ENCODE measurements at regions not wholly inside any gene's neighbourhood (a gene's known extent, or its start where the extent isn't known, plus 50 kb on each side); places are given as distances from the start of the nearest gene placed in this dataset.

DNA sequence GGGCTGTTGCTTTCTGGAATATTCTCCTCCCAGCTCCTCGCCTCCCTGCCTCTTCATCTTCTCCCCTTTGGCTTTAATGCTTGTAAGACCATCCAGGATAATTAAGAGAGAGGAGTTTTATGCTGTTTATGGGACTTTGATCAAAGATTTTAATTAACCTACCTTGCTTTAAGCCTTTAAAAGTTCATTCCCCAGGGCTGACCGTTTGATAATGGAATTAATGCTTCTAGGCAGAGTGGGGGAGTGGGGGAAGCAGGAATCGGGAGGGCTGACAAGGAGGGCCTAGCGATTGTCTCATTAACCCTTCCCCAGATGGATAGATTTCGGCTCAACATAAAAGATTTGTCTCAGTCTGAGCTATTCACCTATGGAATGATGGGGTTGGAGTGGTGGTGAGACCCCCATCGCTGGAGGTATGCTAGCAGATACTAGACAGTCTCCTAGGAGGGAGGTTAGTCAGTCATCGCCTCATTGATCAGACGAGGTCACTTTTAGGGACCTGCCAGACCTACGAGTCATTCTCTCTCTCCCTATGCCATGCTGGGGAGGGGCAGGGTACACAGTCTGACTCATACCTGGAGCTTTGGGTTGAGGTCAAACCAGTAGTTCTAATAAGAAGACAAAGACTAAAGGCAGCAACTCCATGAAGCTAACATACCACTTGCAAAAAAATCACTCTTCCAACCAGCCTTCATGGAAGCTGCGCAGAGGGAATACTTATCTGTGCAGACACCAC, 236.6 kb upstream of the NLRP1 start:
- DNase-seq (ENCODE audit: low spot score) = no peak

DNA sequence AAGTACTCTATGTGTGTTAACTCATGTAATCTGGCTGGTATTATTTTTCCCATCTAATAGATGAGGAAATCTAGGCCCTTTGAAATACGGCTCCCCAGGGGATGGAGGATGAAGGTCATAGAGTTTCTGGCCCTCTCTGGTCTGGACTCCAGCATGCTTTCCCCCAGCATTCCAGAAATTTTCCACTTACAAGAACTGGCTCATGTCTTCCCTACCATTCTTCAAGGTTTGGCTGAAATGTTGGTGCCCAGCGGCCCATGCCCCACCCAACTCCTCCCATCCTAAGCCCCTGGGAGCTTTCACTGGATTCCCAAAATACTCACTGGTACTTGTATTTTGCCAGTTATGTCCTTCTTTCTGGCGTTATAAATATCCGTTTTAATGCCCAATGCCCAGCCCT, 237.5 kb upstream of the NLRP1 start:
- no peak for DNase-seq (ENCODE audit: low spot score)

DNA sequence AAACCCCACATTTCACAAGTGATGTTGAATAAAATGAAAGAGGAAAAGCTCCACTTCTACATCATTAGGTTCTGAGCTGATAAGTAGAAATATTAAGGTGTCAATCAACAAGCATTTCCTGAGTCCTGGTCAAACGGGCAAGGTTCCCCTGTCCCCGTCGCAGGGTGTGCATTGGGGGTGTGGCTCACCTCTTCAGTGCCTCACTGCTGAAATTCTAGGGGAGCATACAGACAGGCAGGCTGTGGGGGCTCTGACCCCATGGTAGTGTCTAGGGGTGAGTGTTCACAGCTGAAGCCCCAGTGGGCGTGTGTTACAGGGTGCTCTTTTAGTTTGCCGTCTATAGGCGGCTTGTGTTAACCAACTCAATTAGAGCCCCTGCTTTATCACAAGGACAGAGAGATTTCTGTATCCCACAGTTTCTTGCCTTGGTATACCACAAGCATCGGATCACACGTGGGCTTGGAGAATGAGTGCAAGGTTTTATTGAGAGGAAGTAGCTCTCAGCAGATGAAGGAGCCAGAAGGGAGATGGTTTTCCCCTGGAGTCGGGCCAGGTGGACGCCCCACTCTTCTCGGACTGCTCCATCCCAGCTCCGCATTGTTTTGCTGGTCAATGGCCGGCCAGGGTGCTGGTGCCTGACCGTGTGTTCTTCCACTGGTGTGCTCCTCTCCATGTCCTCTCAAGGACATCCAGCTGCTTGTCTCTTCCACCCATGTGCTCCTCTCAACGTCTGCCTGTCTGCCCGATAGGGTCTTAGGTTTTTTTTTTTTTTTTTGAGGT, 238.2 kb upstream of the NLRP1 start:
- DNase-seq (ENCODE audit: low spot score) = no peak

DNA sequence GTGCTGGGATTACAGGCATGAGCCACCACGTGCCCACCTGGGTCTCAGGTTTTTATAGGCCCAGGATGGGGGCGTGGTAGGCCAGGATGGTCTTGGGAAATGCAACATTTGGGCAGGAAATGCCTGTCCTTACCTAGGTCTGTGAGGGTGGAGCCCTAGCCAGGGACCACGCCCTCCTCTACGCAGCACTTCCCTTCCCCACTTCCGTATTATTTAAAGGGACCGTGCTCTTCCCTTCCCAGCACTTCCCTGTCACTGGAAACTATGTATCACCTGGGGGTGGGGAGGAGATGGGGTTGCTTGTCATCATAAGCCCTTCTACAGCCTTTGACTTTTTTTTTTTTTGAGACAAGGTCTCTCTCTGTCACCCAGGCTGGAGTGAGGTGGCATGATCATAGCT, 238.9 kb upstream of the NLRP1 start:
- no peak for DNase-seq (ENCODE audit: low spot score)

DNA sequence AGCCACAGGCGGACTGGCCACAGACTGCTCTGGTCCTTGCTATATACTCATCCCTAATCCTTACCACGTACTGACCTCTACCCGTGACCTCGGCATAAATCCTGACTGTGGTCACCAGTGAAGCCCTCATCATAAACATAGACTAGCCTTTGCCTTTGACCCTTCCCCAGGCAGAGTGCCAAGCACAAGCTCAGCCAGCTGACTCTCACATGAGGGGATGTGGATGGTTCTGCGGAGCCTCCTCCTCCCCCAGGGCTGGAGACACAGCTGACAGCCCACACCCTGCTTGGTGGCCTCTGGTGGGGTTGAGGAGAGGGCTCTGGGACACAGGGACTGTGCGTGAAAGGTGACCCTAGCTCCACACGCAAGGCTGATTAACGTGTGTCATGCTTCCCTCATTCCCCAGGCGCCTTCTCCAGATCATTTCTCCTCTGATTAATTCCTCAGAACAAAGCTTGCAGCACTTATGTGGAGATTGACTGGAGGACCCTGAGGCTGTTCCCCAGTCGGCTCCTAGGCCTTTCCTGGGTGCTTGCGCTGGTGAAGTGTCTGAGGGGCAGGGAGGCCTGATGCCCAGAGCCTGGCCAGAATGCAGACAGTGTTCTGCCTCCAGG, 241.5 kb upstream of the NLRP1 start:
- no peak for DNase-seq (ENCODE audit: low spot score)

DNA sequence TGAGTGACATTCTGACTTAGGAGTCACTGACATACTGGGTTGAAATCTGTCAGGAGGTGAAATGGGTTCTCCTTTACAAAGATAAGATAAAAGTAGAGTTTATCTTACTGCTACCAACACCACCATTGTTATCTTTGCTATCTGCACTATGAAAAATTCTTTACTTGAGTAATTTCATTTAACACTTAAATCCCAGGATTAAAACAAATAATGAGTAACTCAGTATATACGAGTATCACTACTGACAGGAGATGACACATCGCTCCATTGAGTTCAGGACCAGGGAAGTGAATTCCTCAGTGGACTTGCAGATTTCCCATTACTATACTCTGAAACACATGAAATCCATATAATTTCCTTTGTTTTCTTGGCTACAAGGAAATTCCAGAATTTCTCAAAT, 242.1 kb upstream of the NLRP1 start:
- no peak for DNase-seq (ENCODE audit: low spot score)

DNA sequence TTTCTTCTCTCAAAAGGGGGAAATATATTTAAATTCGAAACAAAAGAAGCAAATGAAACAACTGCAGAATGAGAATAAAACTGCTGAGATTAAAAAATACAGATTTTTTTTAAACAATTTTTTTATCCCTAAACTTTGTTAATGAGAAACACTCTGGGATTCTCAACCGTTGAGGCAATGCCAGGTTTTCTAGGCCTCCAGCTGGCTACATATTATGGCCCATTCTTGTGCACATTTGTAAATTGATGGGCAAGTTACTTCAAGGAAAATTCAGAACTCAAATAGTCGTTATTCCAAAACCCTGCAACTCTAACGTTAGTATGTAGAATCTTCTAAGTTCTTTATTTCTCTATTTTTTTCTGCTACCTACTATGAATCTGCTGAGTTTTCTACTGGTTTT, 239.3 kb upstream of the WSCD1 start:
- no peak for DNase-seq (ENCODE audit: low spot score)

DNA sequence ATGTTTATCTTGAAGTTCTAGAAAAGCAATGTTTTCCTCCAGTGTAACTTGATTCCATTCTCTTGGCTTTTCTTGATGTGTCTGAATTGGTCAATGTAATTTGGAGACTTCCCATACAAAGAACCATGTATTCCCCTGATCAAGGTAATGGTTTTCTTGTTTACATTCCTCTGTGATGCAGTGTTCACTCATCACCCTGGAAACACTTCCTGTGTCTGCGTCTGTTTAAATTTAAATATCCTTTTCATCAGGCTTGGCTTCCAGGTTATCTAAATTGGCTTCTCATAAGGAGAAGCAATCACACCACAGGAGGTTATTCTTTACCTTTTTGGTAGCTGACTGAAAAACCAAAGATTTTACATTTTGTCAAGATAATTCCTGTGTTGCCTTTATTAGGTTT, 237.3 kb upstream of the WSCD1 start:
- DNase-seq (ENCODE audit: low spot score) = no peak

DNA sequence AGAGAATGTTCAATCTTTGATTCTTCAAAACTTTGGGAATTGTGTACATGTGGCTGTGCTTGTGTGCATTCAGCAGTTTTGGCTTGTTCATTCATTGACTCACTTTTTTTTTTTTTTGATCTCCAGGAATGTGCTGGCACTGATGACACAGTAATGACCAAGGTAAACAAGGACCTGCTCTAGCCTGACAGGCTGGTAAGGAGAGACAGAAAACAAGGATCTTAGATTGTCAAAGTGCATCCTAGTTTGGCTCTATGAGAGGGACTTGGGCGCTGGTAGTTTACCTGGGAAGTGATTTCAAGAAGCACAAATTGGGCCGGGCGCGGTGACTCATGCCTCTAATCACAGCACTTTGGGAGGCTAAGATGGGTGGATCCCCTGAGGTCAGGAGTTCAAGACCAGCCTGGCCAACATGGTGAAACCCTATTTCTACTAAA, 233.1 kb upstream of the WSCD1 start:
- DNase-seq (ENCODE audit: low spot score) = no peak

DNA sequence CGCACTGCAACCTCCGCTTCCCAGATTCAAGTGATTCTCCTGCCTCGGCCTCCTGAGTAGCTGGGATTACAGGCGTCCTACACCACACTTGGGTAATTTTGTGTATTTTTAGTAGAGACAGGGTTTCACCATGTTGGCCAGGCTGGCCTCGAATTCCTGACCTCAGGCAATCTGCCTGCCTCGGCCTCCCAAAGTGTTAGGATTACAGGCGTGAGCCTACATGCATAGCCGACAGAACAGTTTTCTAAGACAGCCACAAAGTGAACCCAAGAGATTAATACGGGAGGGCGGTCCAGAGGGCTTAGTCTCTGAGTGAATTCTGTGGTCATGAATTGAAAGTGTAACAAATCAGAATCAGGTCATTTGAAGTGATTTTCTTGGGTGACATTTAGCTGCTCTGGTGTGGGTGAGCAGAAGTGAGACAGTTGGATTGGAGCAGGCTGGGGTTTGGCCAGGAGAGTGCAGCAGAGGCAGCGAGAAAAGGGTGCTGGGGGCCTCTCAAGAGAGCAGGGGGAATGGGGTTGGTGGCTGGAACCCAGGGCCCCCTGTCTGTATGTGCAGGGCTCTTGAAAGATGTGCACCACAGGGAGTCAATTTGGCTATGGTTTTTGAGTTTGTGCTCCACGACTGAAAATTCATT, 231.4 kb upstream of the WSCD1 start:
- DNase-seq (ENCODE audit: low spot score) = no peak

DNA sequence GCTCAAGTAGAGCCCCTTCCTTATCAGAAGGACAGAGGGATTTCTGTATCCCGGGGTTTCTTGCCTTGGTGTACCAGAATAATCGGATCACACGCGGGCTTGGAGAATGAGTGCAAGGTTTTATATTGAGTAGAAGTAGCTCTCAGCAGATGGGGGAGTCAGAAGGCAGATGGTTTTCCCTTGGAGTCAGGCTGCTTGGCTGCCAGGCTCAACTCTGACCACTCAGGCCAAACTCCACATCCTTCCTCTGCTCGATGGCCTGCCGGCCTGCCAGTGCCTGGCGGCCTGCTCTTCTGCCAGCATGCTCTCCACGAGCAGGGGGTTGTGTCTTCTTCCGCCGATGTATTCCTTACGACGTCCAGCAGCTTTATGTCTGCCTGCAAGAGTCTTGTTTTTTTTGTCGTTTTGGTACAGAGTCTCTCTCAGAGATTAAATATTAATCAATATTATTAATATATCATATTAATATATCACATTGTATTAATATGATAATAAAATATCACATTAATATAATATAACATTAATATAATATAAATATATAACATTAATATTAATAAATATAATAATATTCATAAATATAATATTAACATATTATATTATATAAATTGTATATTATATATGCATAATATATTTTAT, 229.2 kb upstream of the WSCD1 start:
- no peak for DNase-seq (ENCODE audit: low spot score)

DNA sequence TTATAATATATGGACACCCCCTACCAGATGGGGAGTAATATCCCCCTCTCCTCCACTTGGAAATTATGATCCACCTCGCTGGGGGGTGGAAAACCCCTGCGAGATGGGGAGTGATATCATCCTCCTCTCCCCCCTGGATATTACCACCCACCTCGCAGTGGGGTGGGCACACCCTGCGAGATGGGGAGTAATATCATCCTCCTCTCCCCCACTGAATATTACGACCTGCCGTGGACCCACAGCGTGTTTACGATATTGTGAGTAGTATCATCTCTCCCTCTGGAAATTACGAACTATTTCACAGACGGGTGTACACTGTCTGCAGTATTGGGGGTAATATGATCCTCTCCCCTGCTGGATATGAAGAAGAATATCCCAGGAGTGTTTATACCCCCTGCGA, 228.3 kb upstream of the WSCD1 start:
- no peak for DNase-seq (ENCODE audit: low spot score)

DNA sequence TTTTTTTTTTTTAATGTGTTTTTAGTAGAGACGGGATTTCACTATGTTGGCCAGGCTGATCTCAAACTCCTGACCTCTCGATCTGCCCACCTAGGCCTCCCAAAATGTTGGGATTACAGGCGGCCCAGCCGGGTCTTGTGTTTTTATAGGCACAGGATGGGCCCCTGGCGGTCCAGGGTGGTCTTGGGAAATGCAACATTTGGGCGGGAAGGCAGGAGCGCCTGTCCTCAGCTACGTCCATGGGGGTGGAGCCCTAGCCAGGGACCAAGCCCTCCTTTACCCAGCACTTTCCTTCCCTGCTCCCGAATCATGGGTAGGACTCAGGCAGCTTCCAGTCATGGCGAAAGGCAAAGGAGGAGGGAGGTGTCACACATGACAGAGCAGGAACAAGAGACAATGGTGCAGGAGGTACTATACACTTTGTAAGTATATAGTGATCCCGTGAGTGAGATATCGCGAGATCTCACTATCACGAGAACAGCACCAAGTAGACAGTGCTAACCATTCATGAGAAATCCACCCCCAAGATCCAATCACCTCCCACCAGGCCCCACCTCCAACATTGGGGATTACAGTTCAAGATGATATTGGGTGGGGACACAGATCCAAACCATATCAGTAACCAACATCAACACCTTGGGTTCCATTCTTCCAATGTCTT, 226.7 kb upstream of the WSCD1 start:
- DNase-seq (ENCODE audit: low spot score) = no peak

DNA sequence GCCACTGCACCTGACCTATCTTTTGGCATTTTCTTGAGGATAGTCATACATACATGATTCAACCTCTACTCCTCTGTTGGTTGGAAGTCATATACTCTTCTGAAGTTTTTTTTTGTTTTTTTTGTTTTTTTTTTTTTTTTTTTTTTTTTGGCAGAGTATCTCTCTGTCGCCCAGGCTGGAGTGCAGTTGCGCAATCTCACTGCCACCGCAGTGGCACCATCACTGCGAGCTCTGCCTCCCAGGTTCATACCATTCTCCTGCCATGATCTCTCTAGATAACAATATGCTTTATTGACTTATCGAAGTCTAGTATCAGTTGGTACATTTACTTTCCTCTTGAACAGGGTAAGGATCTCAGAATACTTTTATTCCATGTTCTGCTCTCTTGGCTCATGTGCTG, 224.2 kb upstream of the WSCD1 start:
- DNase-seq (ENCODE audit: low spot score) = no peak

DNA sequence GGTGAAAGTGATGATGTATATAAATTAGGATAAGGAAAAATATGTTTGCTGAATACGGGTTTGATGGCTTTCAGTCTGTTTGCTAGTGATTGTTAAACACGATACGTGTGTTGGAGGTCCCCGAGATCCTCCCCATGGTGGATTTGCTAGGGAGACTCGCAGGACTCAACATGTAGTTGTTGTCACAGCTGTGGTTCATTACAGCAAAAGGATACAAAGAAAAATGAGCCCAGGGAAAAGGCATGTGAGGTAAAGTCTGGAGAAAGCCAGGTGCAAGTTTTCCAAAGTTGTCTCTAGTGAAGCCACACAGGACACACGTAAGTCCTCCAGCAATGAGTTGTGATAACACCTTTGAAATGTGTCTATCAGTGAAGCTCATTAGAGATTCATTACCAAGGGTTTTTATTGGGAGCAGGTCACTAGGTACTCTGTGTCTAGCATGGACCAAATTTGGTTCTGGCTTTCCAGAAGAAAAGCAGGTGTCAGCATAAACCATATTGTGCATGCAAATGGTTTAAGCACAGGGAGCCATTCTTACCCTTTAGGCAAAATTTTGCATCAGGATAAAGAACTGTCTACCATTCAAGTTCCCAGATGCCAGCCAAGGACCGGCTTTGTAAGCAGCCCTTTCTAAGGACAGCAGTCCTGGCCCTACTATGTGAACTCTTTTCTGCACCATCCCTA, 215.2 kb upstream of the WSCD1 start:
- DNase-seq (ENCODE audit: low spot score) = no peak

DNA sequence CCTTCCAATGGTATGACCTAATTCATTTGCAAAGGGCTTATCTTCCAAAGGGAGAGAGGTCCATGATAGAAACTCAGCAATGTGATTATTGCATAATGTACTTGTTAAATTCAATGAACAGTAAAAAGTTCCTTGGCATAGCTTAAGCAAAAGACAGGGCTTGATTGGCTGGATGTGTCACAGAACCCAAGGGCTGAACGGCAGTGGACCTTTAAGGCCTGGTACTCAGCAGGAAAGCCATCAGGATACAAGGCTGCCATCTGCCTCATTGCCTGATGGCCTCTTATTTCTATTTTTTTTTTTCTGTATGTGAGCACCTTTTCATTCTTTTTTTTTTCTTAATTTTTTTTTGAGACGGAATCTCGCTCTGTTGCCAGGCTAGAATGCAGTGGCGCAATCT, 208.9 kb upstream of the WSCD1 start:
- no peak for DNase-seq (ENCODE audit: low spot score)

DNA sequence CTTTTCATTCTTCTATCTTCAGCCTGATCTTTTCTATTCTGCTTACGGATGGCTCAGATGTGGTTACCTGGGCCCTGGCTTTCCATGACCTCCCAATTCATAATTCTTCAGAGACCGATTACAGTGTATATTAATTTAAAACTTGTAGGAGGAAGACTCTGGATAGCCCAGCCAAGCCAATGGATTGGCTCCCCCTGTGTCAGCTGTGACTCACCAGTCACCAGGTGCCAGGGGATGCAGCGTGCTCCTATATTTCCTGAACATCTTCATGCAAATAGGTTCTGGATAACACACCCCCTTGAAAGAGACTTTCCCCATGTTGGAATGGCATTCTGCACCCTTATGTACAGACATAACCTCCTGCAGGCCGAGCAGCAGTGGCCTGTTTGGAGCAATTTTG, 208.3 kb upstream of the WSCD1 start:
- DNase-seq (ENCODE audit: low spot score) = no peak

DNA sequence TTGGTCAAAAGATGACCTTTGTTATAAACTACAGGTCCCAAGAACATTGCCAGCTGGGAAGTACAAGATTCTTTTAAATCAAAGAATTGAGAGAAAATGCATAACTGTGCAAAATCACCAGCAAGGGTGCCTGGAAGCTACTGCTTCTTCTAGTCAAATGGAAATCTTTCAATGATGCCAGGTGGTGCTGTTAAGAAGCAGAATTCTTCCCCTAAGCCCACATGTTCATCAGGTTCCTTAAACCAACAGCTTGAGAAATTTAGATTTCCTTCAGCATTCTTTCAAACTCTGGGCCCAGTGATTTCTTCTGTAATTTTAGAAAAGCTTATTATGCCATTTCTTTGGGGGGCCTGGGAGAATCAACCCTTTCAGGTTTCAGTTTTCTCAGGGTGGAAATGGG, 207.8 kb upstream of the WSCD1 start:
- no peak for DNase-seq (ENCODE audit: low spot score)

DNA sequence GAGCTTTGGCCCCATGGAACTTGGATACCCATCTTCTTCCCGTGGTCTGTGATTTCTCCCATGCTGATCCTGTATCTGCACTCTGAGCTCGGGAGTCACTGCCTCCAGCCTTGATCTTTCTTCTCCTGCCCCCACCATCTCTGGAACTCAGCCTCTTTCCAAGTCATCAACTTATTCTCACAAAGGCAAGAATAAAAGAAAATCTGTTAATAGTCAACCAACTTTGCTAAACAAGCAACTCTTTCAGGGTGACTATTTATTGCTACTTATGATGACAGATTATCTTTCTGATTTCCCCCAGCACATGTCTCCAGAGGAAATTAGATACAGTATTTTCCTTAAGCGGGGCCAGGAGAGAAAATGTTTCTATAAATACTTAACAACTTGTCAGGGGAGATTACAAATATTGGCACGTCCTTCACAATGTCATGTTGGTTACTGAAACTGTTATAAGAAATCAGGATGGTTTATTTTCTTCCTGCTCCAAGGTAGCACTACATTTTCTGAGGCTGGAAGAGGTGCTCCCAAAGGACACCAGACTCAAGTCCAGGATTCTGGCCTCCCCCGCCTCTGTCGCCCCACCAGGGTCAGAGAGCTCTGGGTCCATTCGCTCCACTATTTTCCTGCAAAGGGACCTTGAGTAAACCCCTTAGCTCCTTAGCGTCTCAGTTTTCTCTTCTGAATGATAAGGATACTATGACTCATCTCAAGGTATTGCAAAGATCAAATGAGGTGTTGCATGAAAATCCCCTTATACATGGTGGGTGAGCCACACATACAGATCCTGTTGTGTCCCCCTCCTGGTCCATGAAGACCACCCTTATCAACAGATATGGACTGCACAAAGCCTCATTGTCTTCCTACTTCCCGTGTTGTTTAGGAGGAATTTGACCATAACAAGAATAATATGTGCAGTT, 205.2 kb upstream of the WSCD1 start:
- DNase-seq (ENCODE audit: low spot score) = no peak

DNA sequence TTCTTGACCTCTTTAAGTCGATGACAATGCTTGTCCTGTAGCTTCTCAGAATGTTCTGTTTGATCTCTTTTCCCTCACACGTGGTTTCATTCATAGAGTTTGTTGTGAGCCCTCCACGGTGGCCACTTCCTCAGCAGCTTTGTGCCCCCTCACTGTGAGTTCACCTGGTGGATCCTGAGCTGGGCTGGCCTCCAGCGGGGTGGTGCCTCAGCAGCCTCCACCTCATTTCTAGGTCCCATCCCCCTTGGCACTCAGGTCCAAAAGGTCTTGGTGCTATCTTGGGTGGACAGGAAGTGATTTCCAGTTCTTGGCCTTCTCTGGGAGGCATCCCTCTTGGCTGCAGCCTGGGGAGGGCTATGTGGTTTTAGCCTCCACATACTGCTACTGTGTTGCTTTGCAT, 203.2 kb upstream of the WSCD1 start:
- no peak for DNase-seq (ENCODE audit: low spot score)
